ENCODE measurements at regions not wholly inside any gene's neighbourhood (a gene's known extent, or its start where the extent isn't known, plus 50 kb on each side); places are given as distances from the start of the nearest gene placed in this dataset.

DNA sequence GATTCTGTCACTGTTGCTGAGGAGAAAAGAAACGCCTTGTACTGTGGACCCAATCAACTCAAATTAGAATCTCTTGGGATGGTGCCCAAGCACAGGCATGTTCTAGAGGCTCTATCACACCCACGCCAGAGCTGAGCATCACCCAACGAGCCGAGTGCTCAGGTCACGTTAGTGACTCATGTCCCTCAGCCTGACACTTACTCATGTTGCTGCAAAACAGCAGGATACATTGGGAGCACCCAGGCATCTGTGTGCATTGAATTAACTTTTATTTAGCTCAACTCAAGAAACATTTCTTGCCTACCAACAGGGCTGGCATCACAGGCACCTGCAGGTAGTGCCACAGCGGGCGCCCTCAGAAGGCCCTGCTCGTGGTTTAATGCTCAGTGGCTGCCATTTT, 149.8 kb downstream of the ETS2 start:
- TF ChIP-seq, protein P1, sequence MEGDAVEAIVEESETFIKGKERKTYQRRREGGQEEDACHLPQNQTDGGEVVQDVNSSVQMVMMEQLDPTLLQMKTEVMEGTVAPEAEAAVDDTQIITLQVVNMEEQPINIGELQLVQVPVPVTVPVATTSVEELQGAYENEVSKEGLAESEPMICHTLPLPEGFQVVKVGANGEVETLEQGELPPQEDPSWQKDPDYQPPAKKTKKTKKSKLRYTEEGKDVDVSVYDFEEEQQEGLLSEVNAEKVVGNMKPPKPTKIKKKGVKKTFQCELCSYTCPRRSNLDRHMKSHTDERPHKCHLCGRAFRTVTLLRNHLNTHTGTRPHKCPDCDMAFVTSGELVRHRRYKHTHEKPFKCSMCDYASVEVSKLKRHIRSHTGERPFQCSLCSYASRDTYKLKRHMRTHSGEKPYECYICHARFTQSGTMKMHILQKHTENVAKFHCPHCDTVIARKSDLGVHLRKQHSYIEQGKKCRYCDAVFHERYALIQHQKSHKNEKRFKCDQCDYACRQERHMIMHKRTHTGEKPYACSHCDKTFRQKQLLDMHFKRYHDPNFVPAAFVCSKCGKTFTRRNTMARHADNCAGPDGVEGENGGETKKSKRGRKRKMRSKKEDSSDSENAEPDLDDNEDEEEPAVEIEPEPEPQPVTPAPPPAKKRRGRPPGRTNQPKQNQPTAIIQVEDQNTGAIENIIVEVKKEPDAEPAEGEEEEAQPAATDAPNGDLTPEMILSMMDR (IDR thresholded peaks at IDR 0.05) = no peak
- TF ChIP-seq POLR2AphosphoS5 (IDR thresholded peaks at IDR 0.05) = no peak

Measured in prostate gland (tissue), 2 donors.